SK-N-SH treated with all-trans-retinoic acid at 6 μM for 48 hours (cell line): ENCODE measurements at regions not wholly inside any gene's neighbourhood (a gene's known extent, or its start where the extent isn't known, plus 50 kb on each side); places are given as distances from the start of the nearest gene placed in this dataset.

Source experiments
- ARNTL ChIP-seq: fragments of 450-650 bp; formaldehyde crosslinking; IDR thresholded peaks from 2 replicates; pipeline ENCODE4 v1.5.0; 2020; ENCODE audit warnings: low read depth, mild to moderate bottlenecking, moderate library complexity, borderline replicate concordance
- BACH2 ChIP-seq: fragments of 250-450 bp; sonication (Bioruptor Pico); IDR thresholded peaks from 2 replicates; pipeline ENCODE4 v1.9.0; 2021; ENCODE audit warnings: mild to moderate bottlenecking, borderline replicate concordance
- CREB5 ChIP-seq: fragments of 250-450 bp; sonication (Bioruptor Pico); IDR thresholded peaks from 2 replicates; pipeline ENCODE4 v1.5.1; 2020; ENCODE audit warnings: low read depth, mild to moderate bottlenecking, moderate library complexity
- GLIS3 ChIP-seq: fragments of 250-450 bp; sonication (Bioruptor Pico); IDR thresholded peaks from 2 replicates; pipeline ENCODE4 v1.5.0; 2020; ENCODE audit warnings: mild to moderate bottlenecking, moderate library complexity
- PATZ1 ChIP-seq: fragments of 250-450 bp; sonication (Bioruptor Pico); IDR thresholded peaks from 2 replicates; pipeline ENCODE4 v1.8.0; 2020; ENCODE audit warnings: mild to moderate bottlenecking, moderate library complexity, borderline replicate concordance
- RARB ChIP-seq: fragments of 250-450 bp; sonication (Bioruptor Pico); IDR thresholded peaks from 2 replicates; pipeline ENCODE4 v1.8.0; 2021; ENCODE audit warnings: mild to moderate bottlenecking, moderate library complexity
- SNAI2 ChIP-seq: fragments of 250-450 bp; sonication (Bioruptor Pico); IDR thresholded peaks from 2 replicates; pipeline ENCODE4 v1.5.0; 2020; ENCODE audit warnings: mild to moderate bottlenecking, moderate library complexity
- TOX ChIP-seq: fragments of 250-450 bp; sonication (Bioruptor Pico); IDR thresholded peaks from 2 replicates; pipeline ENCODE4 v1.8.0; 2021; ENCODE audit warnings: mild to moderate bottlenecking, moderate library complexity, borderline replicate concordance
- ZFP30 ChIP-seq: fragments of 450-650 bp; formaldehyde crosslinking; IDR thresholded peaks from 2 replicates; pipeline ENCODE4 v1.5.0; 2022; ENCODE audit warnings: mild to moderate bottlenecking, moderate library complexity
- ZNF70 ChIP-seq: fragments of 450-650 bp; formaldehyde crosslinking; IDR thresholded peaks from 2 replicates; pipeline ENCODE4 v1.5.0; 2020; ENCODE audit warnings: mild to moderate bottlenecking, moderate library complexity

- no peak for TF ChIP-seq ZNF70 (CRISPR knock-in tag)
- TF ChIP-seq ZFP30 (CRISPR knock-in tag) = no peak
- no peak for TF ChIP-seq ARNTL (CRISPR knock-in tag)
- no peak for TF ChIP-seq SNAI2 (CRISPR knock-in tag)
- no peak for TF ChIP-seq RARB
- no peak for TF ChIP-seq PATZ1 (CRISPR knock-in tag)
- TF ChIP-seq BACH2 (CRISPR knock-in tag) = no peak
- TF ChIP-seq TOX (CRISPR knock-in tag) = no peak
- TF ChIP-seq GLIS3 = no peak
- no peak for TF ChIP-seq CREB5
These were observed 86.2 kb upstream of the COL5A2 start for GRCh38 chr2:189265696-189266320.
